GM12872 (cell line): ENCODE measurements at regions not wholly inside any gene's neighbourhood (a gene's known extent, or its start where the extent isn't known, plus 50 kb on each side); places are given as distances from the start of the nearest gene placed in this dataset.

Experiments used
- CTCF ChIP-seq: IDR thresholded peaks from 3 replicates; pipeline ENCODE4 v1.5.1; 2011; ENCODE audit warnings: low read depth, mild to moderate bottlenecking, low read length, moderate library complexity; ENCODE audit not compliant: insufficient read depth

GRCh38 chr13:85068231-85068630, 731.0 kb downstream of the SLITRK6 start:
- no peak for TF ChIP-seq CTCF

DNA sequence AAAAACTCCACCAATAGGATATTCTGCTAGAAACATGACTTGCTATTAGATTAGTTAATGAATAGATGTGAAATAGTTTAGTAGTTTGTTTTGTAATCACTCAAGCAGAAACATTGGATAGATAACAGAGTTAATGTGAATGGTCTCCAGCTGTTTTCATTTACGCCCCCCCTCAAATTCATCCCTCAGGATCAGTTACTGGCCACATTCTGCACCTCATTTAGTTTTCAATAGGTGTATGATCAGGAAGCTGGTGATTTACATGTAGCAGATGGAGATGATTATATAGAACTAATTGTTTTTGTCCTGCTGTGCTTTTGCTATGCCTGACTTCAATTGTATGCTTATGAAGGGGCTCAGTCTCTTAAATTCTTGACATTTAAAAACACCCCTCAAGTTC, 759.0 kb downstream of the SLITRK6 start:
- TF ChIP-seq CTCF, result no peak

GRCh38 chr13:85031771-85032170, 767.4 kb downstream of the SLITRK6 start:
- no peak for TF ChIP-seq CTCF

- no peak for TF ChIP-seq CTCF
Measured at GRCh38 chr13:85028035-85028434, 771.2 kb downstream of the SLITRK6 start.

DNA sequence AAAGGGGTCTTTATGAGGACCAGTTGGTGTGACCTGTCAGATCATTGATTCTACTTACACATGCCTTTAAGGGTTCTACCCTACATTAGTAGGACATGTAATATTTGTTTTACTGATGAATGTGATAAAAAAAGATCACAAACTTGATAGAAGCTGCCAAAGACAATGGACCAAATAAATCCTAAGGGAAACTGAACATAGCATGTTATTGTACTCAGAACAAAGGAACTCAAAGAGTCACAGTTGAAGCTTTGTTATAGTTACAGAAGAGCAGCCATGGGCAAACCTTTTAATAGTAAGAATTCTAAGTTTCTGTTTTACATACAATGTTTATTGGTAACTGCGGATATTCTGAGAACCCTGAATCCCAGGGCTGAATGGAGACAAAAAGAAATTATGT, 780.1 kb downstream of the SLITRK6 start:
- TF ChIP-seq CTCF, result no peak

- TF ChIP-seq CTCF, result no peak
Measured at GRCh38 chr13:85013006-85013405, 786.2 kb downstream of the SLITRK6 start.

DNA sequence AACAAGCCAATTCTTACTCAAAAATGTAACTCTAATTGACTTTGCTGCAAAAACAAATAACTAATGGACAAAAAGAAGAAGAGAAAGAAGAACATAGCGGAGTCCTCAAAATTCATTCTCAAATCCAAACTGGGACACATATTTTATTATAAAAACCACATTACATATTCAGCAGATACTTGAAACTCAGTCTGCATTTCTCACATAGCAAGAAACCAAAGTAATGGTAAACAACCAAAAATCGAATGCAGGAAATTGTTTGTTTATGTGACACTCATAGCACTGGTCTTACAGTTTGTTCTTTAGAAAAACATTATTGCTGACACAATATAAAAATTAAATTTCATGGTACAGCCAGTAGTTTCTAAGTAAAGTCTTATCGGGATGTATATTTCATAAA, 789.8 kb downstream of the SLITRK6 start:
- no peak for TF ChIP-seq CTCF

DNA sequence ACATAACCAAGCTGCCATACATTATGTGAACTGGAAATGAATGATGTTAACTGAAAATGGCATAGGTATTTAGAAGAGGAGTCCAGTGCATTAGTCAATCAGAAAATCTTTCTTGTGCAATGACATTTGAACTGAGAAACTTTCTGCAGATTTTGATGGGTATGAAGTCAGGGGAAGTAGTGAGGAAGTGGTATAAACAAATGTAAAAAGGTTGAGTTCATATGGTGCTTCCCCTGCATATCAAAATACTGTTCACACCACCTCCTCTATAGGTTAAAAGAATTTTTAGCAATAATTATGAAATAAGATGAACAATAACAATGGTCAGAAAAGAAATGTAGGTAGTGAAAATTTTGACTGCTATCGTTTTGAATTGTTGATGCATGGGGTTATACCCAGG, 800.0 kb downstream of the SLITRK6 start:
- no peak for TF ChIP-seq CTCF
